Inferior parietal cortex (tissue), 1 donor: ENCODE measurements at regions not wholly inside any gene's neighbourhood (a gene's known extent, or its start where the extent isn't known, plus 50 kb on each side); places are given as distances from the start of the nearest gene placed in this dataset.
"Not testable (repeated sequence)": the region's sequence is repeated elsewhere in the genome, so short reads cannot be mapped to it uniquely, and the experiment has no call there.

Experiments
- DNase-seq: peaks from one replicate; pipeline ENCODE4 v3.0.0-alpha.2; 2016; ENCODE audit errors: extremely low spot score

GRCh38 chr6:71722736-71723135 is 163.6 kb upstream of the RIMS1 start:
- DNase-seq, result no peak

DNA sequence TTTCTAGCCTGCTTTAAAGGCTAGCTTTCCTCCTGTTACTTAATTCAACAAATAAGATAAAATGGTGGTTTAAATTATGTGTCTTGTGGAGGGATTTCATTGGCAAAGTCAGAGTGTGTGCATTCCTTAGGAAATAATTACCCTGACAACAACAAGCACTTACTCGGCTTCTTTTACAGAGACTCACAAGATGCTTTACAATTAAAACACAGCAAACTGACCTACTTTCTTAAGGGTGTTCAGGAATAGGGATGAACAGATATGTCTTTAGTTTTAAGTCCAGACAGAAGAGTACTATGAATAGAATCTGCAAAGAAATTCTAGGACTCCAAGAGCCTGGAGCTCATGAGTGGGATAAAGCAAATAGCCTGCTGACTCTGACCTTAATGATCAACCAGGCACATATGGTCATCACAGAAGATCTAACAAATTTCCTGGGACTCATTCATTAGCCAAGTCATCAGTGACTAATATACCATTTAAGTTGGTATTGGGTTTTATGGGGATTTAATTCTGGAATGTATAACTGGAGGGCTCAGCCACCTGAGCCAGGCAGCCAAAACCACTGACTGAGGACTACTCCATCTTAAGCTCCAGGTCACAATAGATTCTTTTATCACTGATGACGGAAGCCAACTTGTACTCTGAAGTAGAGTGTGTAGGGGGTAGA is 161.8 kb upstream of the RIMS1 start:
- no peak for DNase-seq

DNA sequence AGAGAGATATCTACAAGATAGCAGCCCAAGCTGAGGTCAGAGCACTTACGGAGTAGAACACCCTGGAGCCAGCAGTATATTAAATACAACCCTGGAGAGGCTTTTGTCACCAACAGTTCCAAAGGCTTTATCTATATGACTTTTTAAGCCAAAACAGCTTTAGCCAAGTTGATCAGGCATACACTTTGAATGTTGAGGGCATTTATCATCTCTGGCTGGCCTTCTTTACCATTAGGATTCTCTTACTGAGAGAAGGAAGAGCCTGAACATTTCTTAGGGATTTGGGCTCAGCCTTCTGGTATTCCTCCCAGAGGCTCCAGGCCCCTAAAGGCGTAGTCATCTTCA is 161.3 kb upstream of the RIMS1 start:
- no peak for DNase-seq

- no peak for DNase-seq
These were observed 160.2 kb upstream of the RIMS1 start for GRCh38 chr6:71726121-71726520.

DNA sequence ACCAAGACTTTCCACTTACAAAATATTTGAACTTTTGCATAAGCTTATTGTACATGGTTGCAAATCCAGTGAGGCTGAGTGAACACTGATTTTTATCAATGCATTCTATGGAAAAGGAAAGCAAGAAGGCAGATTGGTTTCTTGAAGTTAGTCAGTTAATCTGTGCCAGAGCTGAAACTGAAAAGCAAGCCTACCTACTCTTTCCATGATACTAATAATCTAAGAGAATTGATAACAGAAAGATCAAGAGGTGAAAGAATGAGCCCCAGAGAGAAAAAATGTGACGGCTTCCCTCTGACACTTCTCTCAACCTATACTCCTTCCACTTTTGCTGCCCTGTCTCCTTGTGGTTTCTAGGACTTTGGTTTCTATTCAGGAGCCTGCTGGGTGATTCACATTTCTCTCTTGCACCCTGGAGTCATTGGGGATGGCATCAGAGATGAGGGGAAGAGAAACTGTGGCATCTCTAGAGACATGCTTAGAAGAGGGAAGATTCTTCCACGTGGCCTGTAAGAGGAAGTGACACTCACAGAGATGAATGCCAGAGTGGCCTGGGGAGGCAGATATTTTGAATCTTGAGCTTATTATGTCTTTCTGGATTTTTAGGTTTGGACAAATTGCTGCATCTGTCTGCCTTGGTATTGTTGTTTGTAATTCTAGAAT is 158.6 kb upstream of the RIMS1 start:
- no peak for DNase-seq

- DNase-seq, result no peak
These were observed 156.1 kb upstream of the RIMS1 start for GRCh38 chr6:71730284-71730683.

- DNase-seq, result no peak
These were observed 152.1 kb upstream of the RIMS1 start for GRCh38 chr6:71733970-71734899.

GRCh38 chr6:71737953-71738352 is 148.4 kb upstream of the RIMS1 start:
- no peak for DNase-seq

- no peak for DNase-seq
These were observed 140.8 kb upstream of the RIMS1 start for GRCh38 chr6:71745525-71745924.

GRCh38 chr6:71766146-71766760 is 120.1 kb upstream of the RIMS1 start:
- no peak for DNase-seq

GRCh38 chr6:71766796-71767195 is 119.6 kb upstream of the RIMS1 start:
- no peak for DNase-seq

DNA sequence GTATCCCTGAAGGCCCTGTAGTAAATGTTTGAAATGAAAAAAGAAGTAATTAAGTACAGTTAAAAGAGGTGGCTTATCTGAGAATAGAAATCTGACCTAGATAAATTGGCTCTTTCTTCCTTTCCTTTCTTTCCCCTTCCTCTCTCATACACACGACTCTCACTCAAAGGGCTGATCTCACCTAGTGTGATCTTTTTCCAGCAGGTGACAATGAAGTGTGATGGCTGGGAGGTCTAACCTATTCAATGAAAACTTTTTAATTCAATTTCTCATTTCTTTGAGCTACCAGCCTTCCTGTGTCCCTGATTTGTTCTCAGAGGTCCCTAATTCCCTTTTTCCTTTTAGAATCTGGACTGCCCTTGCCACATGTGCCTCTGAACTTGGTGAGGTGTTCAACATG is 118.0 kb upstream of the RIMS1 start:
- no peak for DNase-seq

DNA sequence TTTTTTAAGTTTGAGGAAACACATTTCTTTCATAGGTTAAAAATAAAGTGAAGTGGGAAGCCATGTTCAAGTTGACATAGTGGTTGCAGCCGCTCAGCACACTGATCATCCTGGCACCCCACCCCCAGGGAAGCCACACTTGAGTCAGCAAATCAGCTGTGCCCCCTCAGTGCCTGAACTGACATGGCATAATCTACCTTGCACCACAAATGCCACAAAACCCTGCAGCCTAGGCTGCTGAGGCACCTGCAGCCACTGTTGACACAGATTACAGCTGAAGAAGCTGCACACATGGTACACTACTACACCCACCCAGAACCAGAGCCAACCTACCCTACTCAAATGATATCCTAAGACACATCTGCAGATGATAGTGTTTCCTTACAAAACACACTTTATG is 77.5 kb upstream of the RIMS1 start:
- DNase-seq, result no peak

- no peak for DNase-seq
These were observed 75.5 kb upstream of the RIMS1 start for GRCh38 chr6:71810880-71811279.

- no peak for DNase-seq
These were observed 63.7 kb upstream of the RIMS1 start for GRCh38 chr6:71822625-71823024.

GRCh38 chr6:71832110-71832764 is 54.1 kb upstream of the RIMS1 start:
- not testable (repeated sequence) for DNase-seq
